DOHH2 (cell line): ENCODE measurements at regions not wholly inside any gene's neighbourhood (a gene's known extent, or its start where the extent isn't known, plus 50 kb on each side); places are given as distances from the start of the nearest gene placed in this dataset.

ENCODE experiments used
- H3F3A ChIP-seq: fragments of 200-600 bp; sonication (generic), shearing (Covaris generic); 2 replicates; pipeline ENCODE4 v1.6.0; 2016; ENCODE audit warnings: antibody characterized with exemption, mild to moderate bottlenecking; ENCODE audit not compliant: control insufficient read depth, insufficient read depth
- H3K27ac ChIP-seq: fragments of 200-600 bp; sonication (generic); 2 replicates; pipeline ENCODE4 v1.5.1; 2014; ENCODE audit warnings: low read depth, mild to moderate bottlenecking, low read length, moderate library complexity
- H3K27me3 ChIP-seq: fragments of 200-600 bp; sonication (generic); 2 replicates; pipeline ENCODE4 v1.6.1; 2014; ENCODE audit warnings: mild to moderate bottlenecking, low read length, mixed read lengths; ENCODE audit not compliant: control insufficient read depth
- H3K36me3 ChIP-seq: fragments of 200-600 bp; sonication (generic); 2 replicates; pipeline ENCODE4 v1.6.1; 2014; ENCODE audit warnings: mild to moderate bottlenecking, low read length, moderate library complexity, mixed read lengths; ENCODE audit not compliant: control insufficient read depth
- H3K4me1 ChIP-seq: fragments of 200-600 bp; sonication (generic); 2 replicates; pipeline ENCODE4 v1.6.1; 2014; ENCODE audit warnings: mild to moderate bottlenecking, low read length, mixed read lengths; ENCODE audit not compliant: control insufficient read depth
- H3K4me2 ChIP-seq: fragments of 200-600 bp; sonication (generic); 2 replicates; pipeline ENCODE4 v1.6.0; 2014; ENCODE audit warnings: mild to moderate bottlenecking, low read length, moderate library complexity
- H3K4me3 ChIP-seq: fragments of 200-600 bp; sonication (generic); 2 replicates; pipeline ENCODE4 v1.5.1; 2014; ENCODE audit warnings: mild to moderate bottlenecking, low read length, mixed read lengths
- H3K79me2 ChIP-seq: fragments of 200-600 bp; sonication (generic); 2 replicates; pipeline ENCODE4 v1.6.1; 2014; ENCODE audit warnings: mild to moderate bottlenecking, low read length, mixed read lengths; ENCODE audit not compliant: control insufficient read depth
- H3K9me2 ChIP-seq: fragments of 200-600 bp; sonication (generic); replicated peaks from 2 replicates; pipeline ENCODE4 v1.6.1; 2014; ENCODE audit warnings: mild to moderate bottlenecking, low read length, mixed read lengths; ENCODE audit not compliant: control insufficient read depth
- H3K9me3 ChIP-seq: fragments of 200-600 bp; sonication (generic); 2 replicates; pipeline ENCODE4 v1.6.1; 2014; ENCODE audit warnings: antibody characterized with exemption, low read length, mixed read lengths; ENCODE audit not compliant: control insufficient read depth, insufficient read depth
- H4K20me1 ChIP-seq: fragments of 200-600 bp; sonication (generic); 2 replicates; pipeline ENCODE4 v1.6.0; 2014; ENCODE audit warnings: low read depth, mild to moderate bottlenecking, antibody characterized with exemption, low read length, moderate library complexity; ENCODE audit not compliant: control insufficient read depth, insufficient read depth
- EZH2phosphoT487 ChIP-seq: fragments of 200-600 bp; sonication (generic); IDR thresholded peaks from 2 replicates; pipeline ENCODE4 v1.6.1; 2017; ENCODE audit warnings: borderline replicate concordance, mild to moderate bottlenecking, antibody characterized with exemption, low read length, moderate library complexity, mixed read lengths
- TF ChIP-seq, protein P1 (sequence below): fragments of 200-600 bp; sonication (generic); IDR thresholded peaks from one replicate; pipeline ENCODE4 v1.5.1; 2014; ENCODE audit warnings: antibody characterized with exemption, mild to moderate bottlenecking, low read depth, low read length; ENCODE audit not compliant: poor library complexity, severe bottlenecking

GRCh38 chr2:200756618-200757321, 54.9 kb upstream of the BZW1 start:
- H3K27me3 ChIP-seq, result peaks cover 17% of the 10 kb centered on the region
- H3K4me3 ChIP-seq, result no peak overlapping the region
- H3K27ac ChIP-seq, result no peak overlapping the region
- H3F3A ChIP-seq, result no peaks in the 10 kb centered on the region
- no peaks in the 10 kb centered on the region for H3K9me3 ChIP-seq
- H4K20me1 ChIP-seq, result no peaks in the 10 kb centered on the region
- no peaks in the 10 kb centered on the region for H3K36me3 ChIP-seq
- no peaks in the 10 kb centered on the region for H3K4me1 ChIP-seq
- no peak for TF ChIP-seq EZH2phosphoT487
- TF ChIP-seq, protein P1, sequence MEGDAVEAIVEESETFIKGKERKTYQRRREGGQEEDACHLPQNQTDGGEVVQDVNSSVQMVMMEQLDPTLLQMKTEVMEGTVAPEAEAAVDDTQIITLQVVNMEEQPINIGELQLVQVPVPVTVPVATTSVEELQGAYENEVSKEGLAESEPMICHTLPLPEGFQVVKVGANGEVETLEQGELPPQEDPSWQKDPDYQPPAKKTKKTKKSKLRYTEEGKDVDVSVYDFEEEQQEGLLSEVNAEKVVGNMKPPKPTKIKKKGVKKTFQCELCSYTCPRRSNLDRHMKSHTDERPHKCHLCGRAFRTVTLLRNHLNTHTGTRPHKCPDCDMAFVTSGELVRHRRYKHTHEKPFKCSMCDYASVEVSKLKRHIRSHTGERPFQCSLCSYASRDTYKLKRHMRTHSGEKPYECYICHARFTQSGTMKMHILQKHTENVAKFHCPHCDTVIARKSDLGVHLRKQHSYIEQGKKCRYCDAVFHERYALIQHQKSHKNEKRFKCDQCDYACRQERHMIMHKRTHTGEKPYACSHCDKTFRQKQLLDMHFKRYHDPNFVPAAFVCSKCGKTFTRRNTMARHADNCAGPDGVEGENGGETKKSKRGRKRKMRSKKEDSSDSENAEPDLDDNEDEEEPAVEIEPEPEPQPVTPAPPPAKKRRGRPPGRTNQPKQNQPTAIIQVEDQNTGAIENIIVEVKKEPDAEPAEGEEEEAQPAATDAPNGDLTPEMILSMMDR, result no peak
- H3K9me2 ChIP-seq, result no peaks in the 10 kb centered on the region
- no peak overlapping the region for H3K4me2 ChIP-seq
- no peaks in the 10 kb centered on the region for H3K79me2 ChIP-seq

DNA sequence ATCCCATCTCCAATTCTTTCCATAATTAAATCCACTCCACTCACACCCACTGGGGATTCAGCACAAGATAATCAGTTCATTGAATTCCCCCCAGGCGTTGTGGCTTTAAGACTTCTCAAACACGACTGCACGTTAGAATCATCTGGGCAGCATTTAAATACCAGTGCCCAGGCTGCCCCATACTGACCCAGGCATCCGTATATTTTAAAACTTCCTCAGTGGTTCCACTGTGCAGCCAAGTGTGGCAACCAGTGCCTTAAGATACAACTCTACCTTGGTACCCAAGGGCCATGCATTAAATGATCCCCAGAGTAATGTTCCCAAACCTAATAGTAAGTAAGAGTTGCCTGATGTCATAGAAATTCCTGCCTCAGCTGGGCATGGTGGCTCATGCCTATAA, 54.3 kb upstream of the BZW1 start:
- no peaks in the 10 kb centered on the region for H3K36me3 ChIP-seq
- H3K27me3 ChIP-seq, result peaks cover 17% of the 10 kb centered on the region
- H3K9me2 ChIP-seq, result no peaks in the 10 kb centered on the region
- no peaks in the 10 kb centered on the region for H3F3A ChIP-seq
- H3K4me1 ChIP-seq, result no peaks in the 10 kb centered on the region
- TF ChIP-seq, protein P1, result no peak
- no peak for TF ChIP-seq EZH2phosphoT487
- H4K20me1 ChIP-seq, result no peaks in the 10 kb centered on the region
- no peak overlapping the region for H3K27ac ChIP-seq
- no peaks in the 10 kb centered on the region for H3K9me3 ChIP-seq
- no peaks in the 10 kb centered on the region for H3K79me2 ChIP-seq
- H3K4me3 ChIP-seq, result no peak overlapping the region
- no peak overlapping the region for H3K4me2 ChIP-seq

DNA sequence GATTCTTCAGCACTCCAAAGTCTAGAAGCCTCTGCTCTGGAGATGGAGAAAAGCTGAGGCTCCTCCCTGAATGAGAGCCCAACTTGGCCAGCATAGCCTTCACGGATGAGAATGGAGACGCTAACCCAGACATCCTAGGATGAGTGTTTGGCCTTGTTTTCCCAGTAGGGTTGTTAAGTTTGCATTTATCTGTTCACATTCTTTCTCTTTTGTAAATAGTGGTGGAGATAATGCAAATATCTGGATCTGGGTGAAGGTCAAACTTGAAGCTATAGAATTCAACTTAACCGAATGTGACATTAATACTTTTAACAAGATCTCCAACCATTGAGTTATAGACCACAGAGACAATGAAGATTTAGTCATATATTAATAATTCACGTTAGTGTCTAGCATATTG, 53.4 kb upstream of the BZW1 start:
- H3K27me3 ChIP-seq, result peaks cover 19% of the 10 kb centered on the region
- no peak overlapping the region for H3K4me3 ChIP-seq
- no peaks in the 10 kb centered on the region for H3K79me2 ChIP-seq
- no peak overlapping the region for H3K27ac ChIP-seq
- H3K36me3 ChIP-seq, result no peaks in the 10 kb centered on the region
- no peaks in the 10 kb centered on the region for H3K9me3 ChIP-seq
- TF ChIP-seq, protein P1, result no peak
- TF ChIP-seq EZH2phosphoT487, result no peak
- H3F3A ChIP-seq, result no peaks in the 10 kb centered on the region
- H3K4me2 ChIP-seq, result no peak overlapping the region
- no peaks in the 10 kb centered on the region for H3K4me1 ChIP-seq
- no peaks in the 10 kb centered on the region for H3K9me2 ChIP-seq
- H4K20me1 ChIP-seq, result no peaks in the 10 kb centered on the region
